Fibroblast of the aortic adventitia (primary cell): ENCODE measurements at regions not wholly inside any gene's neighbourhood (a gene's known extent, or its start where the extent isn't known, plus 50 kb on each side); places are given as distances from the start of the nearest gene placed in this dataset.
A peak's percentile ranks its signal among the peaks of the same experiment; 100 is the strongest.

Source experiments
- DNase-seq: peaks from one replicate; pipeline ENCODE4 v3.0.0-alpha.2; 2010; ENCODE audit warnings: low read depth
- H3K4me3 ChIP-seq: 2 replicates; pipeline ENCODE4 v1.5.1; 2011; ENCODE audit warnings: low read depth, mild to moderate bottlenecking, control low read depth, low read length, moderate library complexity
- TF ChIP-seq, protein P1 (sequence below): IDR thresholded peaks from 2 replicates; pipeline ENCODE4 v1.5.1; 2011; ENCODE audit warnings: mild to moderate bottlenecking, low read length, control low read depth, inconsistent platforms; ENCODE audit not compliant: insufficient read depth

- H3K4me3 ChIP-seq, result no peak overlapping the region
- peak; percentile 47 for DNase-seq
- TF ChIP-seq, protein P1, sequence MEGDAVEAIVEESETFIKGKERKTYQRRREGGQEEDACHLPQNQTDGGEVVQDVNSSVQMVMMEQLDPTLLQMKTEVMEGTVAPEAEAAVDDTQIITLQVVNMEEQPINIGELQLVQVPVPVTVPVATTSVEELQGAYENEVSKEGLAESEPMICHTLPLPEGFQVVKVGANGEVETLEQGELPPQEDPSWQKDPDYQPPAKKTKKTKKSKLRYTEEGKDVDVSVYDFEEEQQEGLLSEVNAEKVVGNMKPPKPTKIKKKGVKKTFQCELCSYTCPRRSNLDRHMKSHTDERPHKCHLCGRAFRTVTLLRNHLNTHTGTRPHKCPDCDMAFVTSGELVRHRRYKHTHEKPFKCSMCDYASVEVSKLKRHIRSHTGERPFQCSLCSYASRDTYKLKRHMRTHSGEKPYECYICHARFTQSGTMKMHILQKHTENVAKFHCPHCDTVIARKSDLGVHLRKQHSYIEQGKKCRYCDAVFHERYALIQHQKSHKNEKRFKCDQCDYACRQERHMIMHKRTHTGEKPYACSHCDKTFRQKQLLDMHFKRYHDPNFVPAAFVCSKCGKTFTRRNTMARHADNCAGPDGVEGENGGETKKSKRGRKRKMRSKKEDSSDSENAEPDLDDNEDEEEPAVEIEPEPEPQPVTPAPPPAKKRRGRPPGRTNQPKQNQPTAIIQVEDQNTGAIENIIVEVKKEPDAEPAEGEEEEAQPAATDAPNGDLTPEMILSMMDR, result no peak
These were observed 171.5 kb upstream of the CSNK1A1L start for GRCh38 chr13:37277007-37277406.

DNA sequence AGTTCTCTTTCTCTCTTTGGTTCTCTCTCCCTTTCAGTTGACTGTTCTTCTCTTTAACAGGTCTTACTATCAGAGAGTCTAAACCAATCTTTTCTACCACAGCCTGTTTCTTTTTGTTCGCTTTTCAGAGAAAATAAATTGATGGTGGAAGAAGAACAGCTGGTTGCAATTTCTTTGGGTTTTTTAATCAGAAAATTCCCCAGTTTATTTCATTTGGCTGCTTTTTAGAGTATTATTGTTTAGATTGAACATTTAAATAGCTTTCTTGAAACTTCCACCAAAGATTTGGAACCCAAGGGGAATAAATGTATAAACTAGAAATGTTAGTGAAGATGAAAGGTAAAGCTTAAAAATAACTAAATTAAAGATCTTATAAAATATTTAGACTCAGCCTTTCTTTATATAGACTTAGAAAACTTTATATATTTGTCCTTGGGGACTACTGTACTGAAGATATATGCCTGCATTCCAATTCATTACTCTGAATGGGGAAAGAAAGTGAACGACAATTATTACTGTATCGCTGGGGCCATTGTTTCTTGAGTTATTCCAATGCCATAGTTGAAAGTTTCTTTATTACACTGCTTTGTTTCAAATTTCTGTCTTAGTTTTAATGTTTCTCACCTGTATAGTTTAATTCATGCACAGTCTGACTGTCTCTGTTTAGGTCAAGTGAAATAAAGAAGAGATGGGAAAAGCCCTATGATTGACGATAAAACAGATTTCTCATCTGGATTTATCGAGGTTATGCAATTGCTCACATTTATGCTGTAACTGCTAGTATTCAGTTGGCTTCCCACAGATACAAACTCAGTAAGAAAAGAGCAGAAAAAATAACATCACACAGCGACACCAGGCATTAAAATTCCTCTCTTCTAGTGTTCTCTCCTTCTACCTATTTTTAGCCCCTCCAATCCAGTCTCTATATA, 169.4 kb upstream of the CSNK1A1L start:
- DNase-seq, result no peak
- TF ChIP-seq, protein P1, result no peak
- no peak overlapping the region for H3K4me3 ChIP-seq

GRCh38 chr13:37273836-37274235, 168.4 kb upstream of the CSNK1A1L start:
- DNase-seq, result no peak
- no peak overlapping the region for H3K4me3 ChIP-seq
- TF ChIP-seq, protein P1, result no peak

DNA sequence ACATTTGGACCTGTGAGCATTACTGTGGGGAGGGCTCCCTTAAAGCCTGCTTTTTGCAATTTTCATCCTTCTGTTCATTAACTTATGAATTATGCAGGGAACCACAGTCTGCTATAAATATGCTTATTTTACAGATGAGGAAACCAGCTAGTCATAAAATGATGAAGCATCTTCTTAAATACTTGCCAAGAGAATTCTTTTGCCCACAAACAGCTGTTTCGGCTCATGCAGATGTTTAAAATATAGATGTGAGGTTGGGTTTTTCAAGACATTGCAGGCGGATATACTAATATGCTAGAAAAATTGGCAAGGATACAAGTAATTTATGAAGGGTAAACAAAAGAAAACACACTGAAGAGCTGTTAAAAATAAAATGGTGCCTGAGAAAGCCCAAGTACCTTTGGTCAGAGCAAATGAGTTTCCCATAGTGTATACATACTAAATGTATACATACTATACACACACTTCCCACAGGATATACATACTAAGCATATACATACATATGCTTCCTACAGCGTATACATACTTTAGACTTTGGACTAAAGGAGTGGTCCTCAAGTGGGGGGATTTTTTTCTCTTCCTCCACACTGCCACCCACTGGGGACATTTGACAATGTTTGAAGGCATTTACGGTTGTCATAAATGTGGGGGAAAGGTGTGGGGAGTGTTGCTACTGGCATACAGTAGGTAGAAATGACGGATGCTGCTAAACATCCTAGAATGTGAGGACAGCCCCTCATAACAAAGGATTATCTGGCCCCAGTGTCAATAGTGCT, 164.9 kb upstream of the CSNK1A1L start:
- DNase-seq, result no peak
- TF ChIP-seq, protein P1, result no peak
- H3K4me3 ChIP-seq, result no peak overlapping the region

GRCh38 chr13:37263871-37264270, 158.4 kb upstream of the CSNK1A1L start:
- no peak overlapping the region for H3K4me3 ChIP-seq
- DNase-seq, result no peak
- TF ChIP-seq, protein P1, result no peak

DNA sequence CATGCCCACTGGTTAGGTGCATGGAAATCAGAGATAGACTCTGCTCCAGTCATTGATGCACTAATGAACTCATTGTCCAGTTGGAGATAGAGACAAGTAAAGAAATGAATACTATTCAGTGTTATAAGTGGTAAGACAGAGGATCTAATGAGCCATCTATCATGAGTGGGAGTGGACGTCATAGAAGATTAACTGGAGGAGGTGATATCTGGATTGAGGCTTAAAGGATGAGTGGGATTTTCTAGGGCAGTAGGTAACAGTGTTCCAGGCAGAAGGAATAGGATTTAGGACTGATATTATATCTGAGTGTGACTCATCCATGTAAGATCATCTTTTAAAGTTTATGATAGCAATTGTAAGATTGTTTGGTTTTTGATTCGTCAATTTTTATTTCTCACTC, 152.2 kb upstream of the CSNK1A1L start:
- TF ChIP-seq, protein P1, result no peak
- no peak for DNase-seq

More for the DNA sequence above, 152.2 kb upstream of the CSNK1A1L start:
- no peak overlapping the region for H3K4me3 ChIP-seq
